ENCODE measurements at regions not wholly inside any gene's neighbourhood (a gene's known extent, or its start where the extent isn't known, plus 50 kb on each side); places are given as distances from the start of the nearest gene placed in this dataset.
A peak's percentile ranks its signal among the peaks of the same experiment; 100 is the strongest.
"Not testable (repeated sequence)": the region's sequence is repeated elsewhere in the genome, so short reads cannot be mapped to it uniquely, and the experiment has no call there.

DNA sequence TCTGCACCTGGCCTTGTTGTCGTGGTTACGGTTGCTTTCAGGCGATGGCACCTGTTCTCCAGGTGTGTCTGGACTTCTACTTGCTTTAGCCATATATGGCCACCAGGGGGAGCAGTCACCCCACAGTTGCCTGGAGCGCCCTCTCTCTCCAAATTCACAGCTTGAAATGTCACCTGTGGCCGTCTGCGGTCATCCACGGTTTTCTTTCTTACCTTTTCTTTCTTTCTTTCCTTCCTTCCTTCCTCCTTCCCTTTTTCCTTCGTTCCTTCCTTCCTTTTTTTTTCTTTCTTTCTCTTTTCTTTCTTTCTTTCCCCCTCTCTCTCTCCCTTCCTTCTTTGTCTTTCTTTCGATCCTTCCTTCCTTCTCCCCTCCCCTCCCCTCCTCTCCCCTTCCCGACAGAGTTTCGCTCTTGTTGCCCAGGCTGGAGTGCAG lies 150.5 kb upstream of the VKORC1L1 start:
- peak; percentile 30 to 71 for DNase-seq (ENCODE audit: low spot score in 2 of 2, unreplicated experiment in 2 of 2)
- Mint-ChIP-seq H3K4me3 (no peak overlapping the region), H3K27ac (no peak overlapping the region), H3K27me3 (ENCODE audit: low read depth) (no peaks in the 10 kb centered on the region), H3K36me3 (peaks cover 14% of the 10 kb centered on the region), H3K9me3 (peaks cover 4% of the 10 kb centered on the region), H3K4me1 (no peaks in the 10 kb centered on the region)
- TF ChIP-seq CTCF (IDR thresholded peaks at IDR 0.05; ENCODE audit: unreplicated experiment) = peak; percentile 86

DNA sequence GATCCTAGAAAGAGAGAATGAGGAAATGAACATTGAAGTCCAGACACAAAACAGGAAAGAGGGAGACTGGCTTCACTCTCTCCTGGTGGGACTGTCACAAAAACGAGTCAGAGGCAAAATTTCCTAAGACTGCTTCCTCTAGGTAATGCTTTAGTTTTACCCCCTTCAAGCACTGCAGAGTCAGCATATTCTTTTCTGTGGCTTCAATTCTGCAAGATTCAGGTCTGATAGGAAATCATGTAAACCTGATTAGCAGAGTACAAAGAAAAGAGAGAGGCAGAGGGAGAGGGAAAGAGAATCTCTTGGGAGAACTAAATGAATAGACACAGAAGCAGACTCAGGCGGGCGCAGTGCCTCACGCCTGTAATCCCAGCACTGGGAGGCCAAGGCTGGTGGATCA lies 145.7 kb upstream of the VKORC1L1 start:
- not testable (repeated sequence) for H3K27me3 Mint-ChIP-seq (ENCODE audit: low read depth); H3K9me3 Mint-ChIP-seq; H3K4me1 Mint-ChIP-seq; H3K27ac Mint-ChIP-seq; H3K4me3 Mint-ChIP-seq; H3K36me3 Mint-ChIP-seq; DNase-seq (ENCODE audit: low spot score in 2 of 2, unreplicated experiment in 2 of 2)

GRCh38 chr7:65731129-65731528 lies 141.7 kb upstream of the VKORC1L1 start:
- H3K4me1 Mint-ChIP-seq = peaks cover 4% of the 10 kb centered on the region
- H3K9me3 Mint-ChIP-seq = no peaks in the 10 kb centered on the region
- H3K27me3 Mint-ChIP-seq (ENCODE audit: low read depth) = no peaks in the 10 kb centered on the region
- TF ChIP-seq CTCF (IDR thresholded peaks at IDR 0.05; ENCODE audit: unreplicated experiment) = no peak
- H3K36me3 Mint-ChIP-seq = peaks cover 2% of the 10 kb centered on the region
- H3K4me3 Mint-ChIP-seq = peak overlapping the region; percentile 70
- no peak overlapping the region for H3K27ac Mint-ChIP-seq
- no peak for DNase-seq (ENCODE audit: low spot score in 2 of 2, unreplicated experiment in 2 of 2)

DNA sequence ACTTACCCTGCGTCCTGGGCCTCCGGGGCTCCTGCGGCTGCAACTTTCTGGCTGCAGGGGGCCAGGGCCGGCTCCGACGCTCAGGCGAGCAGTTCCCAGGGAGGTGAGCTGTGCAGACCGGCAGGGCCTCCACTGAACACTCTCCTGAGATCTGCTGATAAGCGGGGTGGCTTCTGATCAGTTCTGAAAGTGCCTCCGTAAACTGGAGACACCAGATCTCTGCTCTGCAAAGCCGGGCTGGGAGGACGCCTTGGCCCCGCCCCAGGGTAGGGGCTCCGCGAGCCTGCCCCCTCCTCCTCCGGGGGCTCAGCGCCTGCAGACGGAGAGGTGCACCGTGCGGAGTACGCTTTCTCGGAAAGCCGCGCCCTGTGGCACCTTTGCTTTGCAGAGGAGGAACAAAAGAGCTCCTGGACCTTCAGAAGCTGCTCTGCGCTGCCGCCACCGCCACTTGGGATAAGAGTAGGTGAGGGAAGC lies 141.3 kb upstream of the VKORC1L1 start:
- no peak for TF ChIP-seq CTCF (IDR thresholded peaks at IDR 0.05; ENCODE audit: unreplicated experiment)
- DNase-seq (ENCODE audit: low spot score in 2 of 2, unreplicated experiment in 2 of 2) = peak in 1 of 2 experiments; percentile 53
- Mint-ChIP-seq H3K27ac (no peak overlapping the region), H3K4me3 (peak overlapping the region; percentile 70), H3K9me3 (no peaks in the 10 kb centered on the region), H3K27me3 (ENCODE audit: low read depth) (no peaks in the 10 kb centered on the region), H3K36me3 (peaks cover 2% of the 10 kb centered on the region), H3K4me1 (peaks cover 4% of the 10 kb centered on the region)

DNA sequence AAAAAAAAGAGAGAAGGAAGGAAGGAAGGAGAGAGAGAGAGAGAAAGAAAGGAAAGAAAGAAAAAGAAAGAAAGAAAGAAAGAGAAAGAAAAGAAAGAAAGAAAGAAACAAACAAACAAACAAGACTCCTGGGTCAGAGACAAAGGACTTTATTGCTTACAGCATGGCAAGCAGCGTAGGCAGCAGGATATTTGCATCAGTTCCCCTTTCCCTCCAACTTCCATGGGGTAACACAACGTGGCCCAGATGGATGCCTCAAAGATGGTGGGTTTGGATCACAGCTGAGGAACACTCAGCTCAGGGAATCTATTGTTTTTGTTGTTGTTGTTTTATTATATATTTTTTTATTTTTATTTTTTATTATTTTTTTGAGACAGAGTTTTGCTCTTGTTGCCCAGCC lies 128.5 kb upstream of the VKORC1L1 start:
- Mint-ChIP-seq H3K9me3 (no peaks in the 10 kb centered on the region), H3K4me1 (peaks cover 3% of the 10 kb centered on the region), H3K36me3 (peaks cover 4% of the 10 kb centered on the region), H3K27me3 (ENCODE audit: low read depth) (no peaks in the 10 kb centered on the region), H3K4me3 (no peak overlapping the region), H3K27ac (no peak overlapping the region)
- no peak for DNase-seq (ENCODE audit: low spot score in 2 of 2, unreplicated experiment in 2 of 2)
- no peak for TF ChIP-seq CTCF (IDR thresholded peaks at IDR 0.05; ENCODE audit: unreplicated experiment)

DNA sequence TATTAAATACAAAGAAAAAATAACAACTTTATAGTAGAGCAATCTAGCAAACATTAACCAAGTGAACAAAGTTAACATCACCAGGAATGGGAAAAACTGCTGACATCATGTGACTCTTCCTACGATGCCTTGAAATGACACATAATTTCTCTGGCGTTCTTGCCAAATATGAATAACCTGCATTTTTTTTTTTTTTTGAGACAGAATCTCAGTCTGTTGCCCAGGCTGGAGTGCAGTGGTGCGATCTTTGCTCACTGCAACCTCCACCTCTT lies 126.5 kb upstream of the VKORC1L1 start:
- peaks cover 3% of the 10 kb centered on the region for H3K36me3 Mint-ChIP-seq
- no peak overlapping the region for H3K27ac Mint-ChIP-seq
- TF ChIP-seq CTCF (IDR thresholded peaks at IDR 0.05; ENCODE audit: unreplicated experiment) = no peak
- no peaks in the 10 kb centered on the region for H3K27me3 Mint-ChIP-seq (ENCODE audit: low read depth)
- H3K9me3 Mint-ChIP-seq = no peaks in the 10 kb centered on the region
- no peak overlapping the region for H3K4me3 Mint-ChIP-seq
- peaks cover 3% of the 10 kb centered on the region for H3K4me1 Mint-ChIP-seq
- no peak for DNase-seq (ENCODE audit: low spot score in 2 of 2, unreplicated experiment in 2 of 2)

Data from mesothelial cell of epicardium (in vitro differentiated cells).